K562 (cell line): ENCODE measurements at regions not wholly inside any gene's neighbourhood (a gene's known extent, or its start where the extent isn't known, plus 50 kb on each side); places are given as distances from the start of the nearest gene placed in this dataset.

ENCODE experiments used
- ATAC-seq: fragments of 200-7000 bp; cut with Tn5 transposase; 3 replicates; pipeline ENCODE4 v1.9.1; 2020; ENCODE audit warnings: moderate library complexity
- BruUV-seq: library from RNA; stranded (reverse); fragments of 400-500 nt; replicated peaks from 2 replicates; lab custom pipeline; 2021; lab: Mats Ljungman, UMichigan
- CTCF ChIA-PET: fragments of 300-600 bp; formaldehyde crosslinking; extraction: SDS; loops from one replicate; lab custom pipeline; 2021; ENCODE audit warnings: low intra/inter-chr PET ratio; lab: Yijun Ruan, JAX
- POLR2A ChIA-PET: fragments of 300-600, 350-650 bp; sonication (Branson Sonifier 250); formaldehyde crosslinking; extraction: SDS; loops from one replicate; lab custom pipeline; 2021; ENCODE audit warnings: antibody characterized with exemption, inconsistent platforms; lab: Yijun Ruan, JAX
- DNase-seq, 4 experiments: peaks; one replicate each; pipeline versions ENCODE4 v3.0.0 to v3.0.0-alpha.2; 2011 to 2018; ENCODE audit warnings: low spot score in 3 of 4, mixed read lengths in 3 of 4; ENCODE audit errors: extremely low read depth in 1 of 4
- FAIRE-seq: peaks from 2 replicates; lab custom pipeline; 2011; peaks lifted over from hg19 to GRCh38; lab: Jason Lieb, UNC
- H2AFZ ChIP-seq: 2 replicates; pipeline ENCODE4 v1.6.0; 2011; ENCODE audit warnings: low read depth, low read length, control low read depth, inconsistent platforms
- H3K27ac ChIP-seq: fragments of 200-600 bp; 3 replicates; pipeline ENCODE4 v1.8.0; 2011; ENCODE audit warnings: low read depth, mild to moderate bottlenecking, control low read depth, inconsistent platforms, low read length, moderate library complexity, mixed read lengths; ENCODE audit errors: extremely low read depth
- H3K27me3 ChIP-seq, 2 experiments: fragments of 300-600 bp in 1 of 2; 2 replicates in 1 of 2; 3 replicates in 1 of 2; pipeline versions ENCODE4 v1.6.0 to v1.8.0; 2011; ENCODE audit warnings: inconsistent platforms in 2 of 2, low read length in 2 of 2, mild to moderate bottlenecking in 1 of 2, mixed read lengths in 1 of 2, moderate library complexity in 1 of 2; ENCODE audit not compliant: control insufficient read depth in 2 of 2, insufficient read depth in 2 of 2
- H3K36me3 ChIP-seq: fragments of 300-600 bp; 3 replicates; pipeline ENCODE4 v1.8.0; 2011; ENCODE audit warnings: mild to moderate bottlenecking, low read length, inconsistent platforms; ENCODE audit not compliant: control insufficient read depth, insufficient read depth
- H3K4me1 ChIP-seq, 2 experiments: fragments of 200-600 bp in 1 of 2; replicated peaks in 1 of 2; 2 replicates in 1 of 2; 3 replicates in 1 of 2; pipeline versions ENCODE4 v1.5.1 to v1.8.0; 2011; ENCODE audit warnings: inconsistent platforms in 2 of 2, low read length in 2 of 2, mild to moderate bottlenecking in 1 of 2, mixed read lengths in 1 of 2, moderate library complexity in 1 of 2; ENCODE audit not compliant: control insufficient read depth in 2 of 2, insufficient read depth in 2 of 2
- H3K4me2 ChIP-seq: 2 replicates; pipeline ENCODE4 v1.6.1; 2011; ENCODE audit warnings: low read length, control low read depth, inconsistent platforms, mixed read lengths; ENCODE audit not compliant: insufficient read depth
- H3K4me3 ChIP-seq: fragments of 200-600 bp; sonication (generic), shearing (Covaris generic); 2 replicates; pipeline ENCODE4 v1.5.1; 2016; ENCODE audit warnings: control low read depth, inconsistent platforms
- H3K79me2 ChIP-seq: fragments of 200-600 bp; 3 replicates; pipeline ENCODE4 v1.8.0; 2011; ENCODE audit warnings: low read length, inconsistent platforms; ENCODE audit not compliant: control insufficient read depth, insufficient read depth
- H3K9ac ChIP-seq, 2 experiments: 2 replicates each; pipeline versions ENCODE4 v1.6.0 to v1.6.1; 2011; ENCODE audit warnings: low read depth in 2 of 2, low read length in 2 of 2, control low read depth in 1 of 2, inconsistent platforms in 1 of 2, mild to moderate bottlenecking in 1 of 2, mixed read lengths in 1 of 2; ENCODE audit not compliant: insufficient read depth in 1 of 2
- H3K9me1 ChIP-seq: one replicate; pipeline ENCODE4 v1.6.0; 2011; ENCODE audit warnings: inconsistent platforms, mild to moderate bottlenecking, low read length, moderate library complexity; ENCODE audit not compliant: control insufficient read depth, insufficient read depth
- H3K9me3 ChIP-seq: replicated peaks from 2 replicates; pipeline ENCODE4 v1.5.1; 2011; ENCODE audit warnings: low read depth, low read length, inconsistent platforms; ENCODE audit not compliant: control insufficient read depth, insufficient read depth
- H4K20me1 ChIP-seq: replicated peaks from 2 replicates; pipeline ENCODE4 v1.6.1; 2011; ENCODE audit warnings: low read length, inconsistent platforms, mixed read lengths; ENCODE audit not compliant: control insufficient read depth, insufficient read depth
- CBX2 ChIP-seq: fragments of 200-600 bp; sonication (generic); IDR thresholded peaks from one replicate; pipeline ENCODE4 v1.6.1; 2012; ENCODE audit warnings: mild to moderate bottlenecking, low read length, inconsistent platforms; ENCODE audit not compliant: insufficient read depth, poor library complexity, severe bottlenecking
- ELF1 ChIP-seq: fragments of 200-800 bp; sonication (Bioruptor generic); IDR thresholded peaks from 2 replicates; pipeline ENCODE4 v1.6.1; 2016; ENCODE audit warnings: missing genetic modification characterization, missing compliant biosample characterization
- FOXK2 ChIP-seq, 2 experiments: fragments of 450-650 bp; IDR thresholded peaks in 1 of 2; conservative IDR thresholded peaks in 1 of 2; 2 replicates each; pipeline ENCODE4 v1.6.1; 2016; ENCODE audit warnings: low read depth in 2 of 2, mild to moderate bottlenecking in 1 of 2
- HDAC6 ChIP-seq: IDR thresholded peaks from 2 replicates; pipeline ENCODE4 v1.6.1; 2012; ENCODE audit warnings: low read depth, mild to moderate bottlenecking, control low read depth, inconsistent platforms, low read length, moderate library complexity
- HDAC8 ChIP-seq: fragments of 450-650 bp; IDR thresholded peaks from 2 replicates; pipeline ENCODE4 v1.6.1; 2016; ENCODE audit warnings: mild to moderate bottlenecking, missing genetic modification characterization, moderate library complexity, missing compliant biosample characterization
- KDM2B ChIP-seq: fragments of 250-450 bp; sonication (Bioruptor Pico); IDR thresholded peaks from 2 replicates; pipeline ENCODE4 v1.8.0; 2021; ENCODE audit warnings: mild to moderate bottlenecking, moderate library complexity
- MTA2 ChIP-seq: fragments of 450-650 bp; IDR thresholded peaks from 2 replicates; pipeline ENCODE4 v1.6.1; 2016; ENCODE audit warnings: low read depth
- NR0B1 ChIP-seq: fragments of 450-650 bp; IDR thresholded peaks from one replicate; pipeline ENCODE4 v1.6.1; 2018; ENCODE audit warnings: mild to moderate bottlenecking, moderate library complexity; ENCODE audit not compliant: partially characterized antibody
- NRF1 ChIP-seq, 2 experiments: fragments of 450-650 bp; IDR thresholded peaks in 1 of 2; conservative IDR thresholded peaks in 1 of 2; 2 replicates each; pipeline ENCODE4 v1.6.1; 2014; ENCODE audit warnings: mild to moderate bottlenecking in 2 of 2
- PPARD ChIP-seq: fragments of 250-450 bp; sonication (Bioruptor Pico); IDR thresholded peaks from 2 replicates; pipeline ENCODE4 v1.8.0; 2022; ENCODE audit warnings: inconsistent platforms, mild to moderate bottlenecking, moderate library complexity
- SETDB1 ChIP-seq: IDR thresholded peaks from one replicate; pipeline ENCODE4 v1.6.1; 2012; ENCODE audit warnings: low read length, control low read depth, inconsistent platforms
- SP2 ChIP-seq: IDR thresholded peaks from 2 replicates; pipeline ENCODE4 v1.6.1; 2011; ENCODE audit warnings: mild to moderate bottlenecking, low read depth, low read length, moderate library complexity; ENCODE audit not compliant: poor library complexity, severe bottlenecking; ENCODE audit errors: extremely low read depth
- SPI1 ChIP-seq: IDR thresholded peaks from 2 replicates; pipeline ENCODE4 v1.6.1; 2011; ENCODE audit warnings: low read depth, low read length, control low read depth, borderline replicate concordance
- SRSF1 ChIP-seq: fragments of 200-400 bp; formaldehyde crosslinking; IDR thresholded peaks from 2 replicates; pipeline ENCODE4 v1.6.1; 2017; ENCODE audit warnings: mild to moderate bottlenecking, low read depth, low read length, moderate library complexity
- SUPT5H ChIP-seq: fragments of 450-650 bp; IDR thresholded peaks from 2 replicates; pipeline ENCODE4 v1.6.1; 2016
- TBL1XR1 ChIP-seq, 2 experiments: IDR thresholded peaks; 2 replicates each; pipeline ENCODE4 v1.6.1; 2012; ENCODE audit warnings: improper control_type of control experiment in 2 of 2, low read length in 2 of 2, mild to moderate bottlenecking in 1 of 2
- ZNF764 ChIP-seq: fragments of 250-450 bp; sonication (Bioruptor Pico); IDR thresholded peaks from 2 replicates; pipeline ENCODE4 v1.4.0; 2020; ENCODE audit warnings: low read depth, mild to moderate bottlenecking, moderate library complexity
- ZNF830 ChIP-seq: fragments of 250-450 bp; sonication (Bioruptor Pico); IDR thresholded peaks from 2 replicates; pipeline ENCODE4 v1.5.0; 2021; ENCODE audit warnings: mild to moderate bottlenecking
- WGBS: fragments of 100-300 bp; shearing (Covaris generic); methylation state at CpG from one replicate; pipeline ENCODE4 v1.1.6; 2016; ENCODE audit warnings: low coverage, mixed read lengths; ENCODE audit not compliant: insufficient coverage; ENCODE audit errors: missing lambda C conversion rate; 5-methylcytosine and 5-hydroxymethylcytosine counted together
- in situ Hi-C: fragments of 300-500 bp; cut with MboI; formaldehyde crosslinking; loops from 4 replicates; pipeline ENCODE4 v1.15.0; 2018; ENCODE audit warnings: inconsistent platforms, mixed read lengths
- intact Hi-C: fragments of 100-400 bp; cut with micrococcal nuclease; formaldehyde crosslinking; loops from 2 replicates; pipeline ENCODE4 v1.14.2; 2022
- TF ChIP-seq, protein P1 (sequence below): fragments of 250-450 bp; sonication (Bioruptor Pico); IDR thresholded peaks from 2 replicates; pipeline ENCODE4 v1.8.0; 2021; ENCODE audit warnings: moderate library complexity, mild to moderate bottlenecking, inconsistent platforms
- TF ChIP-seq, protein P2 (sequence below): fragments of 250-450 bp; sonication (Bioruptor Pico); IDR thresholded peaks from 2 replicates; pipeline ENCODE4 v1.5.0; 2020; ENCODE audit warnings: mild to moderate bottlenecking

DNA sequence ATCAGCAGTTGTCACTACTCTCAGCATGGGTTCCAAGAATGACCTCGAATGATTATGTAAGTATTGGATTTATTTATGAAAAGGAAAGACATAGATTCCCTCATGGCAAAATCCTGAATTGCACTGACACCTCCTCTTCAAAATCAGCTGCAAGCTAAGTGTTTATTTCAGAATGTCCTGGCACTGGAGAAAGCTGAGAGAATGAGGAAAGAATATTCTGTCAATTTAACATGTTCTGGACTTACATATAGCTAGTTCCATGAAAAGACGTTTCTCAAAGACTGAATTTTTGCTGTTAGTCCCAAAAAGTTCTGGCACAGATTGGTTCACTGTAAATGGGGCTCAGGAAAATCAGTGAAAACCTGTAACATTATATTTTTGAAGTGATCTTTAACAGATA, 120.3 kb downstream of the NREP start:
- TF ChIP-seq ZNF764 (CRISPR knock-in tag): no peak
- TF ChIP-seq MTA2: no peak
- TF ChIP-seq PPARD (CRISPR knock-in tag): no peak
- no peak for TF ChIP-seq TBL1XR1 (IDR thresholded peaks at IDR 0.05; ENCODE audit: low read length in 2 of 2)
- TF ChIP-seq, protein P1, sequence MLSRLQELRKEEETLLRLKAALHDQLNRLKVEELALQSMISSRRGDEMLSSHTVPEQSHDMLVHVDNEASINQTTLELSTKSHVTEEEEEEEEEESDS: no peak
- no peak for TF ChIP-seq KDM2B (CRISPR knock-in tag)
- TF ChIP-seq HDAC8 (tag): no peak
- no peak for TF ChIP-seq SPI1
- TF ChIP-seq HDAC6: no peak
- no peak for TF ChIP-seq SRSF1
- TF ChIP-seq FOXK2 (conservative IDR thresholded peaks at IDR 0.05 in 1 of 2, IDR thresholded peaks at IDR 0.05 in 1 of 2; ENCODE audit: low read depth in 2 of 2): no peak
- TF ChIP-seq, protein P2, sequence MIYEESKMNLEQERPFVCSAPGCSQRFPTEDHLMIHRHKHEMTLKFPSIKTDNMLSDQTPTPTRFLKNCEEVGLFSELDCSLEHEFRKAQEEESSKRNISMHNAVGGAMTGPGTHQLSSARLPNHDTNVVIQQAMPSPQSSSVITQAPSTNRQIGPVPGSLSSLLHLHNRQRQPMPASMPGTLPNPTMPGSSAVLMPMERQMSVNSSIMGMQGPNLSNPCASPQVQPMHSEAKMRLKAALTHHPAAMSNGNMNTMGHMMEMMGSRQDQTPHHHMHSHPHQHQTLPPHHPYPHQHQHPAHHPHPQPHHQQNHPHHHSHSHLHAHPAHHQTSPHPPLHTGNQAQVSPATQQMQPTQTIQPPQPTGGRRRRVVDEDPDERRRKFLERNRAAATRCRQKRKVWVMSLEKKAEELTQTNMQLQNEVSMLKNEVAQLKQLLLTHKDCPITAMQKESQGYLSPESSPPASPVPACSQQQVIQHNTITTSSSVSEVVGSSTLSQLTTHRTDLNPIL (CRISPR knock-in tag): no peak
- TF ChIP-seq SUPT5H: no peak
- TF ChIP-seq NR0B1: no peak
- TF ChIP-seq SETDB1: no peak
- no peak for TF ChIP-seq CBX2
- no peak for TF ChIP-seq SP2
- TF ChIP-seq NRF1 (conservative IDR thresholded peaks at IDR 0.05 in 1 of 2, IDR thresholded peaks at IDR 0.05 in 1 of 2): no peak
- no peak for TF ChIP-seq ELF1 (tag)
- no peak for TF ChIP-seq ZNF830 (CRISPR knock-in tag)
- TF ChIP-seq, all 486 proteins: peak for 0
- Histone ChIP-seq H4K20me1 (no peaks in the 10 kb centered on the region), H3K79me2 (no peaks in the 10 kb centered on the region), H3K36me3 (no peaks in the 10 kb centered on the region), H3K4me1 (no peaks in the 10 kb centered on the region), H2AFZ (no peak overlapping the region), H3K9ac (no peak overlapping the region), H3K4me3 (no peak overlapping the region), H3K27me3 (no peaks in the 10 kb centered on the region), H3K4me2 (no peak overlapping the region), H3K9me3 (no peaks in the 10 kb centered on the region), H3K9me1 (no peaks in the 10 kb centered on the region), H3K27ac (no peak overlapping the region)
- WGBS: 0% methylated on average over 2 of the region's 2 CpGs
- no peak for DNase-seq
- intact Hi-C loops (no loop called here), in situ Hi-C loops (no loop called here)
- FAIRE-seq: no peak
- POLR2A ChIA-PET: no interaction called here
- CTCF ChIA-PET: no interaction called here
- no peak for ATAC-seq
- BruUV-seq: no TSS peak
